ENCODE measurements at regions not wholly inside any gene's neighbourhood (a gene's known extent, or its start where the extent isn't known, plus 50 kb on each side); places are given as distances from the start of the nearest gene placed in this dataset.

DNA sequence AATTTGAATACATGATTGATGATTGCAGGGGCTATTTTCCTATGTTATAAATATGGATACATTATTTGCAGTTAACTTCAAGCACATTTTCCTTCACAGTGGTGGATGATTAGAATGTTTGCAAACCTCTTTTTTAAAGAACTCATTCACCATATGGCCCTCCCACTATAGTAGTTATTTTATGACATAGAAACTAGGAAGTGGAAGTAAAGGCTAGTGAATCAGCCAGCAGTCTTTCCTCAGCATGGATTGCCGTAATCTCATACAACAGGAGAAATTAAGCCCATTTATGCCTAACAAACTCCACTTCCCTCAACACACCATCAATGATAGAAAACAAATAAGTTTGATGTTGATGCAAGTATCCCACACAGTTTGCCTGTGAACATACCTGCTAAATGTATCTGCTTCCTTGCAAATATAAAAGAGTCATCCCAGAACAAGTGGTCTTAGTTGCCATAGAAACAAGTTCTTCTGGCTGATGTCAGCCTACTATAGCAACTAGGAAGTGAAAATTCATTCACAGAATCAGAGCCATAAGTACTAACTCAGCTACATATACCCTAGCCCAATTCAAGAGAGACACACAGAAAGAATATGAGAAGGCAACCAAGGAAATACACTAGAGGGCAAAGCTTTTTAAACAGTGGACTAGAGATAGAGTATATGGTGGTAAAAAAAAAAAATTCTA, 100.9 kb upstream of the RADX start:
- DNase-seq (ENCODE audit: low read depth): no peak

Data from ELR (cell line).